ENCODE measurements at regions not wholly inside any gene's neighbourhood (a gene's known extent, or its start where the extent isn't known, plus 50 kb on each side); places are given as distances from the start of the nearest gene placed in this dataset.

GRCh38 chr2:173647681-173648311 is 293.1 kb downstream of the CDCA7 start:
- Histone ChIP-seq H3K18ac (ENCODE audit: insufficient read length, low read depth, low read length) (no peak overlapping the region), H2BK120ac (ENCODE audit: low read depth, low read length, poor library complexity, severe bottlenecking) (no peak overlapping the region), H3K9me3 (ENCODE audit: control insufficient read depth, low read depth, low read length) (no peaks in the 10 kb centered on the region), H4K8ac (replicated peaks; ENCODE audit: insufficient read length, low read depth, low read length) (no peak overlapping the region), H3K9ac (ENCODE audit: extremely low read depth, insufficient read length, low read length) (no peak overlapping the region), H3T11ph (ENCODE audit: low read length) (no peak overlapping the region), H2AK5ac (ENCODE audit: insufficient read length, low read length) (no peak overlapping the region), H4K91ac (ENCODE audit: insufficient read length, low read depth, low read length) (no peak overlapping the region), H3K79me2 (ENCODE audit: insufficient read depth, low read length) (no peaks in the 10 kb centered on the region), H2AFZ (ENCODE audit: low read length) (no peak overlapping the region), H4K5ac (ENCODE audit: insufficient read length, low read depth, low read length) (no peak overlapping the region), H2BK20ac (ENCODE audit: low read depth, low read length, poor library complexity, severe bottlenecking) (no peak overlapping the region), H3K27me3 (ENCODE audit: insufficient read depth, low read length) (no peaks in the 10 kb centered on the region), H2BK12ac (ENCODE audit: insufficient read length, low read depth, low read length) (no peak overlapping the region), H4K20me1 (ENCODE audit: control insufficient read depth, insufficient read depth, insufficient read length) (no peaks in the 10 kb centered on the region), H3K14ac (ENCODE audit: insufficient read depth, low read length) (no peak overlapping the region), H3K23ac (ENCODE audit: insufficient read length, low read depth, low read length) (no peak overlapping the region), H2BK5ac (ENCODE audit: insufficient read length, low read length) (no peak overlapping the region), H3K79me1 (ENCODE audit: insufficient read depth, low read depth, low read length, poor library complexity, severe bottlenecking) (no peaks in the 10 kb centered on the region), H3K4me1 (ENCODE audit: insufficient read depth, low read length) (no peaks in the 10 kb centered on the region; the same call in 1 of the 2 replicates), H3K4ac (ENCODE audit: low read depth, low read length) (no peak overlapping the region), H2BK15ac (ENCODE audit: low read depth, low read length) (no peak overlapping the region), H3K4me2 (ENCODE audit: insufficient read depth, insufficient read length, low read length) (no peak overlapping the region), H3K56ac (ENCODE audit: insufficient read length, low read depth, low read length) (no peak overlapping the region), H3K27ac (ENCODE audit: insufficient read length, low read depth, low read length) (no peak overlapping the region), H3K23me2 (ENCODE audit: insufficient read length, low read depth, low read length, poor library complexity, severe bottlenecking) (no peaks in the 10 kb centered on the region)
- no peak for TF ChIP-seq CTCF (conservative IDR thresholded peaks at IDR 0.05)
- no peak overlapping the region for H3K4me3 Mint-ChIP-seq
- H3K9me3 Mint-ChIP-seq: peaks cover 0 to 3% of the 10 kb centered on the region in 2 experiments; a peak in 1 of 5 replicates
- H3K4me1 Mint-ChIP-seq: peaks cover 8 to 9% of the 10 kb centered on the region in 2 experiments
- no CpG with 5 or more reads among the region's 8 CpGs for WGBS (ENCODE audit: extremely low coverage, insufficient read length, low lambda C conversion rate)
- no peaks in the 10 kb centered on the region for H3K27me3 Mint-ChIP-seq (ENCODE audit: low read depth)
- DNase-seq: no peak
- H3K36me3 Mint-ChIP-seq (ENCODE audit: insufficient read depth in 1 of 3, low read depth in 3 of 3): 0 out of 7 replicates have a peak, but pooled peaks cover 0 to 3% (median 0%) of the 10 kb centered on the region in 3 experiments
- H3K27ac Mint-ChIP-seq: no peak overlapping the region; a peak in 2 of 7 replicates
